ENCODE measurements at regions not wholly inside any gene's neighbourhood (a gene's known extent, or its start where the extent isn't known, plus 50 kb on each side); places are given as distances from the start of the nearest gene placed in this dataset.

- TF ChIP-seq EP300 (IDR thresholded peaks at IDR 0.05; ENCODE audit: low read depth): no peak
- no peak for TF ChIP-seq POLR2A (IDR thresholded peaks at IDR 0.05)
- TF ChIP-seq CTCF (IDR thresholded peaks at IDR 0.05): no peak
- no peak for TF ChIP-seq POLR2AphosphoS5 (IDR thresholded peaks at IDR 0.05)
Measured at GRCh38 chr3:61444782-61445181, 116.6 kb upstream of the PTPRG start.

Data from transverse colon (tissue), 4 donors.